Smooth muscle cell of the brain vasculature (primary cell): ENCODE measurements at regions not wholly inside any gene's neighbourhood (a gene's known extent, or its start where the extent isn't known, plus 50 kb on each side); places are given as distances from the start of the nearest gene placed in this dataset.
A peak's percentile ranks its signal among the peaks of the same experiment; 100 is the strongest.

ENCODE experiments used
- DNase-seq: peaks from one replicate; pipeline ENCODE4 v3.0.0-alpha.2; 2012; ENCODE audit warnings: low read depth, low spot score

- DNase-seq, result no peak
Observed at GRCh38 chr16:77553130-77553529, 118.3 kb upstream of the ADAMTS18 start.

- no peak for DNase-seq
Observed at GRCh38 chr16:77555126-77555525, 120.3 kb upstream of the ADAMTS18 start.

- DNase-seq, result no peak
Observed at GRCh38 chr16:77555791-77556190, 121.0 kb upstream of the ADAMTS18 start.

- DNase-seq, result no peak
Observed at GRCh38 chr16:77556201-77556873, 121.5 kb upstream of the ADAMTS18 start.

- DNase-seq, result no peak
Observed at GRCh38 chr16:77557385-77557784, 122.6 kb upstream of the ADAMTS18 start.

- no peak for DNase-seq
Observed at GRCh38 chr16:77558786-77559185, 124.0 kb upstream of the ADAMTS18 start.

- DNase-seq, result no peak
Observed at GRCh38 chr16:77562497-77562896, 127.7 kb upstream of the ADAMTS18 start.

- no peak for DNase-seq
Observed at GRCh38 chr16:77564791-77565390, 130.1 kb upstream of the ADAMTS18 start.

- DNase-seq, result no peak
Observed at GRCh38 chr16:77569406-77569805, 134.6 kb upstream of the ADAMTS18 start.

GRCh38 chr16:77570574-77570973, 135.7 kb upstream of the ADAMTS18 start:
- no peak for DNase-seq

GRCh38 chr16:77571115-77571862, 136.5 kb upstream of the ADAMTS18 start:
- DNase-seq, result no peak

GRCh38 chr16:77574867-77575624, 140.2 kb upstream of the ADAMTS18 start:
- no peak for DNase-seq

- DNase-seq, result no peak
Observed at GRCh38 chr16:77579351-77579891, 142.9 kb upstream of the NUDT7 start.

- DNase-seq, result no peak
Observed at GRCh38 chr16:77581706-77582105, 140.6 kb upstream of the NUDT7 start.

- DNase-seq, result peak; percentile 65
Observed at GRCh38 chr16:77584205-77584859, 138.0 kb upstream of the NUDT7 start.

GRCh38 chr16:77585379-77586251, 136.7 kb upstream of the NUDT7 start:
- peak; percentile 76 for DNase-seq

- no peak for DNase-seq
Observed at GRCh38 chr16:77588389-77588788, 133.9 kb upstream of the NUDT7 start.

GRCh38 chr16:77589071-77589765, 133.1 kb upstream of the NUDT7 start:
- DNase-seq, result no peak

- no peak for DNase-seq
Observed at GRCh38 chr16:77590707-77591106, 131.6 kb upstream of the NUDT7 start.

GRCh38 chr16:77591347-77591746, 131.0 kb upstream of the NUDT7 start:
- DNase-seq, result no peak
